ENCODE measurements at regions not wholly inside any gene's neighbourhood (a gene's known extent, or its start where the extent isn't known, plus 50 kb on each side); places are given as distances from the start of the nearest gene placed in this dataset.
"Not testable (repeated sequence)": the region's sequence is repeated elsewhere in the genome, so short reads cannot be mapped to it uniquely, and the experiment has no call there.

DNA sequence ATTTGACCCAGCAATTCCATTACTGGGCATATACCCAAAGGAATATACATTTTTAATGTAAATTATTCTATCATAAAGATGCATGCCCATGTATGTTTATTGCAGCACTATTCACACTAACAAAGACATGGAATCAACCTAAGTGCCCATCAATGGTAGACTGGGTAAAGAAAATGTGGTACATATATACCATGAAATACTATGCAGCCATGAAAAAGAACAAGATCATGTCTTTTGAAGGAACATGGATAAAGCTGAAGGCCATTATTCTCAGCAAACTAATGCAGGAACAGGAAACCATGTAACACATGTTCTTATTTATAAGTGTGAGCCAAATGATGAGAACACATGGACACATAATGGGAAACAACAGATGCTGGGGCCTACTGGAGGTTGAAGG, 603.0 kb upstream of the MARCKS start:
- TF ChIP-seq, protein P1, sequence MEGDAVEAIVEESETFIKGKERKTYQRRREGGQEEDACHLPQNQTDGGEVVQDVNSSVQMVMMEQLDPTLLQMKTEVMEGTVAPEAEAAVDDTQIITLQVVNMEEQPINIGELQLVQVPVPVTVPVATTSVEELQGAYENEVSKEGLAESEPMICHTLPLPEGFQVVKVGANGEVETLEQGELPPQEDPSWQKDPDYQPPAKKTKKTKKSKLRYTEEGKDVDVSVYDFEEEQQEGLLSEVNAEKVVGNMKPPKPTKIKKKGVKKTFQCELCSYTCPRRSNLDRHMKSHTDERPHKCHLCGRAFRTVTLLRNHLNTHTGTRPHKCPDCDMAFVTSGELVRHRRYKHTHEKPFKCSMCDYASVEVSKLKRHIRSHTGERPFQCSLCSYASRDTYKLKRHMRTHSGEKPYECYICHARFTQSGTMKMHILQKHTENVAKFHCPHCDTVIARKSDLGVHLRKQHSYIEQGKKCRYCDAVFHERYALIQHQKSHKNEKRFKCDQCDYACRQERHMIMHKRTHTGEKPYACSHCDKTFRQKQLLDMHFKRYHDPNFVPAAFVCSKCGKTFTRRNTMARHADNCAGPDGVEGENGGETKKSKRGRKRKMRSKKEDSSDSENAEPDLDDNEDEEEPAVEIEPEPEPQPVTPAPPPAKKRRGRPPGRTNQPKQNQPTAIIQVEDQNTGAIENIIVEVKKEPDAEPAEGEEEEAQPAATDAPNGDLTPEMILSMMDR (IDR thresholded peaks at IDR 0.05): not testable (repeated sequence)
- TF ChIP-seq POLR2A (IDR thresholded peaks at IDR 0.05): not testable (repeated sequence)
